ENCODE measurements at regions not wholly inside any gene's neighbourhood (a gene's known extent, or its start where the extent isn't known, plus 50 kb on each side); places are given as distances from the start of the nearest gene placed in this dataset.

GRCh38 chr4:110799211-110799610 lies 176.3 kb upstream of the PITX2 start:
- H3K79me2 ChIP-seq (ENCODE audit: insufficient read depth, low read length): no peaks in the 10 kb centered on the region
- no peaks in the 10 kb centered on the region for H4K20me1 ChIP-seq (ENCODE audit: insufficient read depth, low read length)
- TF ChIP-seq, protein P1, sequence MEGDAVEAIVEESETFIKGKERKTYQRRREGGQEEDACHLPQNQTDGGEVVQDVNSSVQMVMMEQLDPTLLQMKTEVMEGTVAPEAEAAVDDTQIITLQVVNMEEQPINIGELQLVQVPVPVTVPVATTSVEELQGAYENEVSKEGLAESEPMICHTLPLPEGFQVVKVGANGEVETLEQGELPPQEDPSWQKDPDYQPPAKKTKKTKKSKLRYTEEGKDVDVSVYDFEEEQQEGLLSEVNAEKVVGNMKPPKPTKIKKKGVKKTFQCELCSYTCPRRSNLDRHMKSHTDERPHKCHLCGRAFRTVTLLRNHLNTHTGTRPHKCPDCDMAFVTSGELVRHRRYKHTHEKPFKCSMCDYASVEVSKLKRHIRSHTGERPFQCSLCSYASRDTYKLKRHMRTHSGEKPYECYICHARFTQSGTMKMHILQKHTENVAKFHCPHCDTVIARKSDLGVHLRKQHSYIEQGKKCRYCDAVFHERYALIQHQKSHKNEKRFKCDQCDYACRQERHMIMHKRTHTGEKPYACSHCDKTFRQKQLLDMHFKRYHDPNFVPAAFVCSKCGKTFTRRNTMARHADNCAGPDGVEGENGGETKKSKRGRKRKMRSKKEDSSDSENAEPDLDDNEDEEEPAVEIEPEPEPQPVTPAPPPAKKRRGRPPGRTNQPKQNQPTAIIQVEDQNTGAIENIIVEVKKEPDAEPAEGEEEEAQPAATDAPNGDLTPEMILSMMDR (IDR thresholded peaks at IDR 0.05): no peak
- DNase-seq: no peak
- Mint-ChIP-seq H3K27ac (no peak overlapping the region), H3K36me3 (no peaks in the 10 kb centered on the region), H3K4me3 (no peak overlapping the region), H3K27me3 (ENCODE audit: low read depth in 3 of 3) (peaks cover 1 to 6% (median 2%) of the 10 kb centered on the region in 3 donors), H3K4me1 (no peaks in the 10 kb centered on the region), H3K9me3 (no peaks in the 10 kb centered on the region)
- no peaks in the 10 kb centered on the region for H3K27me3 ChIP-seq (ENCODE audit: control insufficient read depth in 2 of 2, insufficient read depth in 2 of 2, low read length in 2 of 2)
- H3K4me1 ChIP-seq (ENCODE audit: control insufficient read depth in 1 of 2, insufficient read depth in 2 of 2, low read length in 2 of 2): no peaks in the 10 kb centered on the region
- intact Hi-C loops (cut with micrococcal nuclease): no loop called here
- H3K4me2 ChIP-seq (replicated peaks; ENCODE audit: extremely low read depth, low read length, poor library complexity, severe bottlenecking): no peak overlapping the region
- no peak overlapping the region for H2AFZ ChIP-seq (ENCODE audit: insufficient read depth, low read depth, low read length, poor library complexity, severe bottlenecking)
- H3K4me3 ChIP-seq (replicated peaks in 1 of 3; ENCODE audit: low read depth in 2 of 3, low read length in 3 of 3): no peak overlapping the region
- H3K36me3 ChIP-seq (replicated peaks in 1 of 2; ENCODE audit: control insufficient read depth in 1 of 2, insufficient read depth in 2 of 2, low read length in 2 of 2): no peaks in the 10 kb centered on the region
- WGBS (ENCODE audit: insufficient coverage): no CpG with 5 or more reads among the region's 3 CpGs
- no peak overlapping the region for H3K9ac ChIP-seq (ENCODE audit: insufficient read depth, low read length, poor library complexity, severe bottlenecking)
- H3K27ac ChIP-seq (ENCODE audit: low read depth in 1 of 2, low read length in 2 of 2): no peak overlapping the region
- H3K9me3 ChIP-seq (replicated peaks in 1 of 2; ENCODE audit: control insufficient read depth in 1 of 2, insufficient read depth in 1 of 2, low read length in 2 of 2): no peaks in the 10 kb centered on the region

DNA sequence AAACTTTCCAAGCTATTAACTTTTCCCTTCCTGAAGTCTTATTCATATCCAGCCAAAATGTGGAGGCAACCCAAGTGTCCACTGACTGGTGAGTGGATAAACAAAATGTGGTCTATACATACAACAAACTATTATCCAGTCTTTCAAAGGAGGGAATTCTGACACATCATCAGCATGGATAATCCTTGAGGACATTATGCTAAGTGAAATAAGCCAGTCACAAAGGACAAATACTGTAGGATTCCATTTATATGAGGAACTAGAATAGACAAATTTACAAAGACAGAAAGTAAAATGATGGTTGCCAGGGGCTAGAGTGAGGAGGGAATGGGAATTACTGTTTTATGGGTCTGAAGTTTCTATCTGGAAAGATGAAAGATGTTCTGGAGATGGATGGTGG lies 178.7 kb upstream of the PITX2 start:
- Mint-ChIP-seq H3K4me3 (no peak overlapping the region), H3K27me3 (ENCODE audit: low read depth in 3 of 3) (peaks cover 1 to 6% (median 2%) of the 10 kb centered on the region in 3 donors), H3K36me3 (no peaks in the 10 kb centered on the region), H3K9me3 (no peaks in the 10 kb centered on the region), H3K4me1 (no peaks in the 10 kb centered on the region), H3K27ac (no peak overlapping the region)
- H3K9ac ChIP-seq (ENCODE audit: insufficient read depth, low read length, poor library complexity, severe bottlenecking): no peak overlapping the region
- no peak overlapping the region for H3K27ac ChIP-seq (ENCODE audit: low read depth in 1 of 2, low read length in 2 of 2)
- no peak overlapping the region for H3K4me3 ChIP-seq (replicated peaks in 1 of 3; ENCODE audit: low read depth in 2 of 3, low read length in 3 of 3)
- H3K36me3 ChIP-seq (replicated peaks in 1 of 2; ENCODE audit: control insufficient read depth in 1 of 2, insufficient read depth in 2 of 2, low read length in 2 of 2): no peaks in the 10 kb centered on the region
- H3K4me1 ChIP-seq (ENCODE audit: control insufficient read depth in 1 of 2, insufficient read depth in 2 of 2, low read length in 2 of 2): no peaks in the 10 kb centered on the region
- DNase-seq: no peak
- no peaks in the 10 kb centered on the region for H3K79me2 ChIP-seq (ENCODE audit: insufficient read depth, low read length)
- H3K4me2 ChIP-seq (replicated peaks; ENCODE audit: extremely low read depth, low read length, poor library complexity, severe bottlenecking): no peak overlapping the region
- H4K20me1 ChIP-seq (ENCODE audit: insufficient read depth, low read length): no peaks in the 10 kb centered on the region
- TF ChIP-seq, protein P1 (IDR thresholded peaks at IDR 0.05): no peak
- intact Hi-C loops (cut with micrococcal nuclease): no loop called here
- no peak overlapping the region for H2AFZ ChIP-seq (ENCODE audit: insufficient read depth, low read depth, low read length, poor library complexity, severe bottlenecking)
- H3K27me3 ChIP-seq (ENCODE audit: control insufficient read depth in 2 of 2, insufficient read depth in 2 of 2, low read length in 2 of 2): no peaks in the 10 kb centered on the region
- no peaks in the 10 kb centered on the region for H3K9me3 ChIP-seq (replicated peaks in 1 of 2; ENCODE audit: control insufficient read depth in 1 of 2, insufficient read depth in 1 of 2, low read length in 2 of 2)

Data from CD14-positive monocyte (primary cell).